A549 (cell line): ENCODE measurements at regions not wholly inside any gene's neighbourhood (a gene's known extent, or its start where the extent isn't known, plus 50 kb on each side); places are given as distances from the start of the nearest gene placed in this dataset.

ENCODE experiments used
- ATAC-seq, 2 experiments: fragments of 200-7000 bp in 1 of 2; fragments of >200 bp in 1 of 2; cut with Nextera tagmentation in 1 of 2; cut with Tn5 transposase in 1 of 2; 3 replicates each; pipeline versions ENCODE4 v1.8.0 to v1.9.1; 2018 to 2020; ENCODE audit warnings: mild to moderate bottlenecking in 1 of 2, moderate library complexity in 1 of 2
- CTCF ChIA-PET: fragments of 300-600 bp; sonication (Branson Sonifier 250); formaldehyde crosslinking; extraction: SDS; loops from one replicate; lab custom pipeline; 2021; ENCODE audit warnings: antibody characterized with exemption, inconsistent platforms; lab: Yijun Ruan, JAX
- POLR2A ChIA-PET: fragments of 350-600 bp; formaldehyde crosslinking; extraction: SDS; loops from one replicate; lab custom pipeline; 2021; ENCODE audit warnings: antibody characterized with exemption, inconsistent platforms; lab: Yijun Ruan, JAX
- DNase-seq, 2 experiments: peaks; one replicate each; pipeline versions ENCODE4 v3.0.0 to v3.0.0-alpha.2; 2011 to 2016; ENCODE audit warnings: low read depth in 1 of 2, low spot score in 1 of 2
- FAIRE-seq: peaks from 2 replicates; lab custom pipeline; 2011; peaks lifted over from hg19 to GRCh38; lab: Jason Lieb, UNC
- H3K27ac ChIP-seq, 2 experiments: fragments of >200 bp; sonication (Bioruptor Twin); formaldehyde crosslinking; 3 replicates each; pipeline ENCODE4 v1.5.1; 2016 to 2017
- H3K4me1 ChIP-seq: fragments of >200 bp; sonication (Bioruptor Twin); formaldehyde crosslinking; 3 replicates; pipeline ENCODE4 v1.6.1; 2016
- H3K4me2 ChIP-seq: fragments of >200 bp; sonication (Bioruptor Twin); formaldehyde crosslinking; 3 replicates; pipeline ENCODE4 v1.6.1; 2016
- H3K4me3 ChIP-seq: fragments of >200 bp; sonication (Bioruptor Twin); formaldehyde crosslinking; 3 replicates; pipeline ENCODE4 v1.5.1; 2016
- H3K9me3 ChIP-seq: fragments of >200 bp; sonication (Bioruptor Twin); formaldehyde crosslinking; 3 replicates; pipeline ENCODE4 v1.6.1; 2016
- CEBPB ChIP-seq, 2 experiments: fragments of >200 bp in 1 of 2; sonication (Bioruptor Twin) in 1 of 2; formaldehyde crosslinking in 1 of 2; IDR thresholded peaks; 2 replicates each; pipeline ENCODE4 v1.6.1; 2012 to 2016
- CHD2 ChIP-seq: fragments of 150-350 bp; IDR thresholded peaks from 2 replicates; pipeline ENCODE4 v1.6.1; 2014; ENCODE audit warnings: low read length; ENCODE audit not compliant: partially characterized antibody
- FOSB ChIP-seq: fragments of 250-450 bp; sonication (Bioruptor Pico); IDR thresholded peaks from 2 replicates; pipeline ENCODE4 v1.5.0; 2020; ENCODE audit warnings: mild to moderate bottlenecking, moderate library complexity
- FOSL2 ChIP-seq, 2 experiments: fragments of 450-650 bp in 1 of 2; fragments of >200 bp in 1 of 2; sonication (Bioruptor Twin) in 1 of 2; formaldehyde crosslinking; IDR thresholded peaks; 2 replicates each; pipeline versions ENCODE4 v1.5.0 to v1.6.1; 2016 to 2020; ENCODE audit warnings: mild to moderate bottlenecking in 1 of 2, moderate library complexity in 1 of 2
- HEYL ChIP-seq: fragments of 250-450 bp; sonication (Bioruptor Pico); IDR thresholded peaks from 2 replicates; pipeline ENCODE4 v1.8.0; 2021; ENCODE audit warnings: mild to moderate bottlenecking, moderate library complexity
- HOXA7 ChIP-seq: fragments of 250-450 bp; sonication (Bioruptor Pico); IDR thresholded peaks from 2 replicates; pipeline ENCODE4 v1.5.0; 2020; ENCODE audit warnings: mild to moderate bottlenecking, moderate library complexity
- JUN ChIP-seq, 2 experiments: fragments of >200 bp; sonication (Bioruptor Twin); formaldehyde crosslinking; IDR thresholded peaks; 2 replicates in 1 of 2; 3 replicates in 1 of 2; pipeline ENCODE4 v1.6.1; 2016 to 2017
- KDM1A ChIP-seq: fragments of 200-600 bp; sonication (generic); IDR thresholded peaks from 2 replicates; pipeline ENCODE4 v1.6.1; 2016; ENCODE audit warnings: low read depth, mild to moderate bottlenecking
- MAFK ChIP-seq: fragments of 450-650 bp; IDR thresholded peaks from 2 replicates; pipeline ENCODE4 v1.6.1; 2014; ENCODE audit not compliant: partially characterized antibody
- MYC ChIP-seq: IDR thresholded peaks from 2 replicates; pipeline ENCODE4 v1.6.1; 2012; ENCODE audit warnings: mild to moderate bottlenecking, inconsistent platforms, low read length, improper control_type of control experiment, borderline replicate concordance
- NFE2L2 ChIP-seq: fragments of 150-350 bp; conservative IDR thresholded peaks from 2 replicates; pipeline ENCODE4 v1.6.1; 2014; ENCODE audit warnings: low read length
- NPAS2 ChIP-seq: fragments of 250-450 bp; sonication (Bioruptor Pico); IDR thresholded peaks from 2 replicates; pipeline ENCODE4 v1.8.0; 2022; ENCODE audit warnings: mild to moderate bottlenecking, moderate library complexity, borderline replicate concordance
- POLR2A ChIP-seq: IDR thresholded peaks from 2 replicates; pipeline ENCODE4 v1.6.1; 2012; ENCODE audit warnings: mild to moderate bottlenecking, low read length
- RCOR1 ChIP-seq: fragments of 150-350 bp; IDR thresholded peaks from 2 replicates; pipeline ENCODE4 v1.6.1; 2014; ENCODE audit warnings: antibody characterized with exemption, low read length, low read depth
- SREBF2 ChIP-seq: fragments of 450-650 bp; IDR thresholded peaks from 2 replicates; pipeline ENCODE4 v1.6.1; 2014; ENCODE audit warnings: mild to moderate bottlenecking, moderate library complexity
- TP53 ChIP-seq: fragments of 250-450 bp; sonication (Bioruptor Pico); IDR thresholded peaks from 2 replicates; pipeline ENCODE4 v1.5.0; 2021; ENCODE audit warnings: mild to moderate bottlenecking, moderate library complexity
- ZC3H11A ChIP-seq: fragments of 450-650 bp; IDR thresholded peaks from 2 replicates; pipeline ENCODE4 v1.6.1; 2014; ENCODE audit warnings: antibody characterized with exemption, mild to moderate bottlenecking
- ZFP36 ChIP-seq: fragments of 450-650 bp; IDR thresholded peaks from 2 replicates; pipeline ENCODE4 v1.6.1; 2014; ENCODE audit warnings: borderline replicate concordance; ENCODE audit not compliant: partially characterized antibody
- WGBS: methylation state at CpG from one replicate; pipeline ENCODE4 v1.1.6; 2017; ENCODE audit errors: missing lambda C conversion rate; 5-methylcytosine and 5-hydroxymethylcytosine counted together
- TF ChIP-seq, protein P1 (sequence below): fragments of 250-450 bp; sonication (Bioruptor Pico); IDR thresholded peaks from 2 replicates; pipeline ENCODE4 v1.5.0; 2020; ENCODE audit warnings: low read depth, mild to moderate bottlenecking, moderate library complexity
- TF ChIP-seq, protein P2 (sequence below): fragments of 200-600 bp; sonication (generic); IDR thresholded peaks from 2 replicates; pipeline ENCODE4 v1.6.1; 2016; ENCODE audit warnings: antibody characterized with exemption, mild to moderate bottlenecking, moderate library complexity
- TF ChIP-seq, protein P3 (sequence below): fragments of >200 bp; sonication (Bioruptor Twin); formaldehyde crosslinking; IDR thresholded peaks from 2 replicates; pipeline ENCODE4 v1.6.1; 2016
- TF ChIP-seq, protein P4 (sequence below): IDR thresholded peaks from 2 replicates; pipeline ENCODE4 v1.6.1; 2012; ENCODE audit warnings: low read depth, borderline replicate concordance
- TF ChIP-seq, protein P5 (sequence below): IDR thresholded peaks from 2 replicates; pipeline ENCODE4 v1.6.1; 2012

DNA sequence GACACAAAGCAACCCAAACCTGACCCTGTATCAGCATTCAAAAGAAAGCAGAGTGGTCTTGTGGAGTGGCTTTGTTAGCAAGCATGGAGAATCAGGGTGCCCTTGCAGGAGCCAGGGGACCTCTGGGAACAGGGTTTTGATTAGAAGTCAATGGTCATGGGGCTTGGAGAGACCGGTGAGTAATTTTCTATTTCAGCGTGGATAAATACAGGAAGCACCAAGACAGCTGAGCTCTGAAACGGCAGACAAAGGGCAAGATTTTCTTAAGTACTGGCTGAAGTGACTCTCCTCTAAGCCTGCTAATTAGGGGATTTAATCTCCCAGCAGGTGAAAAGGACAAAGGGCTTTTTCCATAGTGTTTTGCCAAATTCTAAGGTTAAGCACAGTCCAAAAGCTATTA is 78.0 kb upstream of the GAREM1 start:
- DNase-seq: no peak
- no peak overlapping the region for H3K4me2 ChIP-seq
- ChIA-PET POLR2A (no interaction called here), CTCF (interaction anchor here (0.6 to 9.9 kb wide), 6 partner anchors 9 to 392 kb away, joined by 3 to 165 read pairs (median 4); no protein-coding TSS in a partner anchor)
- no peaks in the 10 kb centered on the region for H3K9me3 ChIP-seq
- H3K27ac ChIP-seq: no peak overlapping the region
- no peak for TF ChIP-seq ZC3H11A
- TF ChIP-seq JUN (IDR thresholded peaks at IDR 0.05): no peak
- no peak for TF ChIP-seq FOSB (CRISPR knock-in tag)
- TF ChIP-seq CHD2: no peak
- TF ChIP-seq FOSL2 (IDR thresholded peaks at IDR 0.05): no peak
- no peak for TF ChIP-seq FOSL2 (CRISPR knock-in tag; IDR thresholded peaks at IDR 0.05)
- TF ChIP-seq, protein P1, sequence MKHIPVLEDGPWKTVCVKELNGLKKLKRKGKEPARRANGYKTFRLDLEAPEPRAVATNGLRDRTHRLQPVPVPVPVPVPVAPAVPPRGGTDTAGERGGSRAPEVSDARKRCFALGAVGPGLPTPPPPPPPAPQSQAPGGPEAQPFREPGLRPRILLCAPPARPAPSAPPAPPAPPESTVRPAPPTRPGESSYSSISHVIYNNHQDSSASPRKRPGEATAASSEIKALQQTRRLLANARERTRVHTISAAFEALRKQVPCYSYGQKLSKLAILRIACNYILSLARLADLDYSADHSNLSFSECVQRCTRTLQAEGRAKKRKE (CRISPR knock-in tag): no peak
- no peak for TF ChIP-seq HEYL (CRISPR knock-in tag)
- WGBS: 56% methylated on average over 3 of the region's 3 CpGs
- H3K4me1 ChIP-seq: no peaks in the 10 kb centered on the region
- ATAC-seq: no peak
- no peak for FAIRE-seq
- no peak overlapping the region for H3K4me3 ChIP-seq

DNA sequence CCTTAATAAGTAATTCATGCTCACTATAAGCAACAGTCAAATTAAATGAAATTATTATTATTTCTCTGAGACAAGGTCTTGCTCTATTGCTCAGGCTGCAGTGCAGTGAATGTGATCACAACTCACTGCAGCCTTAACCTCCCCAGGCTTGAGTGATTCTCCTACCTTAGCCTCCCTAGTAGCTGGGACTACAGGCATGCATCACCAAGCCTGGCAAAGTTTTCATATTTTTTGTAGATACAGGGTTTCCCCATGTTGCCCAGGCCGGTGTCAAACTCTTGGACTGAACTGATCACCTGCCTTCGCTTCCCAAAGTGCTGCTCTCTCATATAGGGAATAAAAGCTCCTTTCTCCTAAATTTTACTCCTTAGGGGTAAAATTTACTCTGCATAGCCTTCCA is 74.9 kb upstream of the GAREM1 start:
- POLR2A ChIA-PET: no interaction called here
- CTCF ChIA-PET: interaction anchor here (1.2 to 1.5 kb wide), 3 partner anchors 75 to 388 kb away, joined by 3 to 4 read pairs (median 3); partner anchors contain the start of gene GAREM1
- DNase-seq (no peak), ATAC-seq (no peak), FAIRE-seq (no peak)
- H3K27ac ChIP-seq: no peak overlapping the region
- no peak overlapping the region for H3K4me3 ChIP-seq
- 42% methylated on average over 2 of the region's 2 CpGs for WGBS
- H3K4me2 ChIP-seq: no peak overlapping the region
- no peak for TF ChIP-seq CEBPB (IDR thresholded peaks at IDR 0.05)
- TF ChIP-seq, protein P2, sequence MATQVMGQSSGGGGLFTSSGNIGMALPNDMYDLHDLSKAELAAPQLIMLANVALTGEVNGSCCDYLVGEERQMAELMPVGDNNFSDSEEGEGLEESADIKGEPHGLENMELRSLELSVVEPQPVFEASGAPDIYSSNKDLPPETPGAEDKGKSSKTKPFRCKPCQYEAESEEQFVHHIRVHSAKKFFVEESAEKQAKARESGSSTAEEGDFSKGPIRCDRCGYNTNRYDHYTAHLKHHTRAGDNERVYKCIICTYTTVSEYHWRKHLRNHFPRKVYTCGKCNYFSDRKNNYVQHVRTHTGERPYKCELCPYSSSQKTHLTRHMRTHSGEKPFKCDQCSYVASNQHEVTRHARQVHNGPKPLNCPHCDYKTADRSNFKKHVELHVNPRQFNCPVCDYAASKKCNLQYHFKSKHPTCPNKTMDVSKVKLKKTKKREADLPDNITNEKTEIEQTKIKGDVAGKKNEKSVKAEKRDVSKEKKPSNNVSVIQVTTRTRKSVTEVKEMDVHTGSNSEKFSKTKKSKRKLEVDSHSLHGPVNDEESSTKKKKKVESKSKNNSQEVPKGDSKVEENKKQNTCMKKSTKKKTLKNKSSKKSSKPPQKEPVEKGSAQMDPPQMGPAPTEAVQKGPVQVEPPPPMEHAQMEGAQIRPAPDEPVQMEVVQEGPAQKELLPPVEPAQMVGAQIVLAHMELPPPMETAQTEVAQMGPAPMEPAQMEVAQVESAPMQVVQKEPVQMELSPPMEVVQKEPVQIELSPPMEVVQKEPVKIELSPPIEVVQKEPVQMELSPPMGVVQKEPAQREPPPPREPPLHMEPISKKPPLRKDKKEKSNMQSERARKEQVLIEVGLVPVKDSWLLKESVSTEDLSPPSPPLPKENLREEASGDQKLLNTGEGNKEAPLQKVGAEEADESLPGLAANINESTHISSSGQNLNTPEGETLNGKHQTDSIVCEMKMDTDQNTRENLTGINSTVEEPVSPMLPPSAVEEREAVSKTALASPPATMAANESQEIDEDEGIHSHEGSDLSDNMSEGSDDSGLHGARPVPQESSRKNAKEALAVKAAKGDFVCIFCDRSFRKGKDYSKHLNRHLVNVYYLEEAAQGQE: no peak
- no peak for TF ChIP-seq KDM1A
- no peak for TF ChIP-seq HOXA7 (CRISPR knock-in tag)
- TF ChIP-seq, protein P3, sequence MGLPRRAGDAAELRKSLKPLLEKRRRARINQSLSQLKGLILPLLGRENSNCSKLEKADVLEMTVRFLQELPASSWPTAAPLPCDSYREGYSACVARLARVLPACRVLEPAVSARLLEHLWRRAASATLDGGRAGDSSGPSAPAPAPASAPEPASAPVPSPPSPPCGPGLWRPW: no peak
- TF ChIP-seq, protein P4, sequence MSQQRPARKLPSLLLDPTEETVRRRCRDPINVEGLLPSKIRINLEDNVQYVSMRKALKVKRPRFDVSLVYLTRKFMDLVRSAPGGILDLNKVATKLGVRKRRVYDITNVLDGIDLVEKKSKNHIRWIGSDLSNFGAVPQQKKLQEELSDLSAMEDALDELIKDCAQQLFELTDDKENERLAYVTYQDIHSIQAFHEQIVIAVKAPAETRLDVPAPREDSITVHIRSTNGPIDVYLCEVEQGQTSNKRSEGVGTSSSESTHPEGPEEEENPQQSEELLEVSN: no peak
- TF ChIP-seq TP53: no peak
- TF ChIP-seq RCOR1: no peak
- no peak for TF ChIP-seq CHD2
- no peak for TF ChIP-seq NFE2L2
- no peak for TF ChIP-seq MYC
- TF ChIP-seq NPAS2: no peak
- TF ChIP-seq SREBF2: no peak
- no peak for TF ChIP-seq ZFP36
- TF ChIP-seq MAFK: no peak
- TF ChIP-seq, protein P5, sequence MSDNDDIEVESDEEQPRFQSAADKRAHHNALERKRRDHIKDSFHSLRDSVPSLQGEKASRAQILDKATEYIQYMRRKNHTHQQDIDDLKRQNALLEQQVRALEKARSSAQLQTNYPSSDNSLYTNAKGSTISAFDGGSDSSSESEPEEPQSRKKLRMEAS: no peak
- no peak for TF ChIP-seq POLR2A
- H3K4me1 ChIP-seq: no peaks in the 10 kb centered on the region
- no peaks in the 10 kb centered on the region for H3K9me3 ChIP-seq
